Pancreas (tissue), 10 donors: ENCODE measurements at regions not wholly inside any gene's neighbourhood (a gene's known extent, or its start where the extent isn't known, plus 50 kb on each side); places are given as distances from the start of the nearest gene placed in this dataset.

Experiments
- ATAC-seq, 4 donors: fragments of 200-7000 bp; cut with Tn5 transposase; one replicate each; pipeline versions ENCODE4 v1.8.0 to v1.9.1; 2020; ENCODE audit warnings: mild to moderate bottlenecking in 4 of 4, moderate library complexity in 4 of 4
- DNase-seq, 6 donors: peaks; one replicate each; pipeline ENCODE4 v3.0.0-alpha.2; 2020
- FAIRE-seq: peaks from 2 replicates; lab custom pipeline; 2012; peaks lifted over from hg19 to GRCh38; lab: Jason Lieb, UNC
- H3K27ac ChIP-seq, 4 donors: fragments of 200-600 bp; sonication (generic); 1 replicate in 3 of 4; 2 replicates in 1 of 4; pipeline versions ENCODE4 v1.5.0 to v1.8.0; 2020
- H3K27me3 ChIP-seq, 4 donors: fragments of 200-600 bp; one replicate each; pipeline ENCODE4 v1.8.0; 2021
- H3K36me3 ChIP-seq, 3 donors: fragments of 200-600 bp; sonication (generic) in 1 of 3; one replicate each; pipeline versions ENCODE4 v1.5.0 to v1.8.0; 2020 to 2021
- H3K4me1 ChIP-seq, 3 donors: fragments of 200-600 bp; one replicate each; pipeline ENCODE4 v1.8.0; 2021
- H3K4me3 ChIP-seq, 4 donors: fragments of 200-600 bp; sonication (generic) in 2 of 4; one replicate each; pipeline versions ENCODE4 v1.5.0 to v1.8.0; 2020 to 2021
- H3K9me3 ChIP-seq, 4 donors: fragments of 200-600 bp; one replicate each; pipeline ENCODE4 v1.8.0; 2021
- CTCF ChIP-seq, 4 donors: fragments of 200-600 bp; sonication (generic) in 3 of 4; IDR thresholded peaks; one replicate each; pipeline versions ENCODE4 v1.5.0 to v1.8.0; 2021; ENCODE audit warnings: antibody characterized with exemption in 4 of 4
- WGBS, 2 donors: extraction: QIAGEN DNeasy Blood & Tissue Kit; methylation state at CpG; one replicate each; pipeline ENCODE4 v1.1.7; 2013; 5-methylcytosine and 5-hydroxymethylcytosine counted together
- intact Hi-C, 3 donors: fragments of 100-400 bp; cut with DNase I; formaldehyde crosslinking; loops; one replicate each; pipeline versions ENCODE4 v1.11.1 to v1.14.2; 2022
- donor health status: healthy with polysubstance abuse.
- donor health status: DM: no; HTN: no; CAD: no; lungs with moderate emphysema.
- donor health status: DM: no; HTN: no; CAD: no.
- donor health status: control.
- donor health status: control.
- donor health status: Bipolar disorder and iron deficiency.
- donor health status: DM: yes; HTN: yes; CAD: no.
- donor health status: DM: no; HTN: no; CAD: no.
- donor health status: DM: no; HTN: no; CAD: no.
- donor health status: DM: yes; HTN: yes; CAD: no.

- WGBS, 2 donors = 74 to 75% methylated on average over 2 of the region's 2 CpGs
- Histone ChIP-seq H3K36me3 (no peaks in the 10 kb centered on the region), H3K27ac (no peak overlapping the region), H3K4me3 (no peak overlapping the region), H3K27me3 (no peaks in the 10 kb centered on the region), H3K4me1 (no peaks in the 10 kb centered on the region), H3K9me3 (no peaks in the 10 kb centered on the region)
- no peak for FAIRE-seq
- no peak for TF ChIP-seq CTCF (IDR thresholded peaks at IDR 0.05)
- DNase-seq = no peak
- ATAC-seq = no peak
- intact Hi-C loops = no loop called here
Measured at GRCh38 chr3:31345581-31345980, 187.1 kb upstream of the STT3B start.

GRCh38 chr3:31346542-31346979 lies 186.2 kb upstream of the STT3B start:
- H3K4me3 ChIP-seq = no peak overlapping the region
- FAIRE-seq (no peak), DNase-seq (no peak), ATAC-seq (no peak)
- no peak for TF ChIP-seq CTCF (IDR thresholded peaks at IDR 0.05)
- H3K27me3 ChIP-seq = no peaks in the 10 kb centered on the region
- H3K27ac ChIP-seq = no peak overlapping the region
- WGBS, 2 donors = 70 to 77% methylated on average over 5 of the region's 5 CpGs
- intact Hi-C loops = no loop called here
- H3K9me3 ChIP-seq = no peaks in the 10 kb centered on the region
- no peaks in the 10 kb centered on the region for H3K36me3 ChIP-seq
- H3K4me1 ChIP-seq = no peaks in the 10 kb centered on the region

DNA sequence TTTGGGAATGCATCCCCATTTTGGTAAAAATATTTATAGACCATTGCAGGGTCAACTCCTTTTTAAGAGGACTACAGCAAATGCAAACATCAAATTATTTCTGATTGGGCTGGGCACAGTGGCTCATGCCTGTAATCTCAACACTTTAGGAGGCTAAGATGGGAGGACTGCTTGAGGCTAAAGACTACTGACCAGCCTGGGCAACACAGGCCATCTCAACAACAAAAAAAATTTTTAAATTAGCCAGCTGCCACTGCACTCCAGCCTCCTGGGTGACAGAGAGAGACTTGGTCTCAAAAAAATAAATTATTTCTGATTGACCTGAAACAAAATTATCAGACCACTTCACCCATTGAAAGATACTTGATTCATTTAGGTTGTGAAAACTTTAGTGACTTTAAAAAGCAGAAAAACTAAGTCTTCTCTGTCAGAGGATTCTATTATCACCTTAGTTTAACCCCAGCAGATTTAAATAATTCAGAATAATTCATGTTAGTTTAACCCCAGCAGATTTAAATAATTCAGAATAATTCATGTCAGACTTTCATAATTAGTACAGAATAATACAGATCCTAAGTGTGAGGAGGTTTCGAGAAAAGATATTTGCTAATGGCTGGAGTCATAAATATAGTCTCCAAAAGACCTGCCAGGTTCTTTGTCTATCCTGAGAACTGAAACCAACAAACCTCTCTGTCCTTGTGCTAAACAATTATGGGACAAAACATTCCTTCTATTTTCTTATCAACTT lies 183.6 kb upstream of the STT3B start:
- no peak overlapping the region for H3K27ac ChIP-seq
- H3K9me3 ChIP-seq = no peaks in the 10 kb centered on the region
- H3K27me3 ChIP-seq = no peaks in the 10 kb centered on the region
- DNase-seq (no peak), ATAC-seq (no peak), FAIRE-seq (no peak)
- WGBS, 2 donors = 54 to 55% methylated on average over 1 of the region's 1 CpG
- no peak for TF ChIP-seq CTCF (IDR thresholded peaks at IDR 0.05)
- intact Hi-C loops = no loop called here
- H3K4me3 ChIP-seq = no peak overlapping the region
- no peaks in the 10 kb centered on the region for H3K4me1 ChIP-seq
- no peaks in the 10 kb centered on the region for H3K36me3 ChIP-seq

- FAIRE-seq (no peak), ATAC-seq (no peak), DNase-seq (no peak)
- Histone ChIP-seq H3K27ac (no peak overlapping the region), H3K27me3 (no peaks in the 10 kb centered on the region), H3K9me3 (no peaks in the 10 kb centered on the region), H3K4me3 (no peak overlapping the region), H3K36me3 (no peaks in the 10 kb centered on the region), H3K4me1 (no peaks in the 10 kb centered on the region)
- TF ChIP-seq CTCF (IDR thresholded peaks at IDR 0.05) = no peak
- intact Hi-C loops = no loop called here
- WGBS, 2 donors = 51 to 53% methylated on average over 2 of the region's 2 CpGs
Measured at GRCh38 chr3:31350307-31350706, 182.4 kb upstream of the STT3B start.

DNA sequence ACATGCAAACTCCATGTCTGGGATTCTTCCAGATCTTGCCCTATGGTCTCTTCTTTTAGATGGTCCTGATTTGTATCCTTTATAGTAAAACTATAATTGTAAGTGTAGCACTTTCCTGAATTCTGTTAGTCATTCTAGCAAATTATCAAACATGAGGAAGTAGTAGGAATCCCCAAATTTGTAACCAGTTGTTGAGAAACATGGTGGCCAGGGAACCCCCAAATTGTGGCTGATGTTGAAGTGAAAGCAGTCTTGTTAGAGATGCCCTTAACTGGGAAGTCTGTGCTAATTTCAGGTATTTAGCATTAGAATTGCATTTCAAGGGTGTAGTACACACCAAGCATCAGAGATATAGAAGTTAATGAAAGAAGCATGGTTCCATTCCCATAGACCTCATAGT lies 180.4 kb upstream of the STT3B start:
- DNase-seq (no peak), FAIRE-seq (no peak), ATAC-seq (no peak)
- no peaks in the 10 kb centered on the region for H3K27me3 ChIP-seq
- H3K4me1 ChIP-seq = no peaks in the 10 kb centered on the region
- TF ChIP-seq CTCF (IDR thresholded peaks at IDR 0.05) = no peak
- no peaks in the 10 kb centered on the region for H3K36me3 ChIP-seq
- intact Hi-C loops = no loop called here
- no peak overlapping the region for H3K4me3 ChIP-seq
- no peak overlapping the region for H3K27ac ChIP-seq
- no peaks in the 10 kb centered on the region for H3K9me3 ChIP-seq
